Esophagus squamous epithelium (tissue), 4 donors: ENCODE measurements at regions not wholly inside any gene's neighbourhood (a gene's known extent, or its start where the extent isn't known, plus 50 kb on each side); places are given as distances from the start of the nearest gene placed in this dataset.

Experiments
- POLR2A ChIP-seq, 4 donors: fragments of 450-650 bp; IDR thresholded peaks; one replicate each; pipeline ENCODE4 v1.6.1; 2017; ENCODE audit warnings: antibody characterized with exemption in 4 of 4, mild to moderate bottlenecking in 4 of 4, moderate library complexity in 3 of 4
- TF ChIP-seq, protein P1 (sequence below), 6 experiments: fragments of 450-650 bp in 4 of 6; fragments of 200-600 bp in 2 of 6; sonication (generic) in 2 of 6; IDR thresholded peaks; one replicate each; pipeline ENCODE4 v1.5.1; 2016 to 2019; ENCODE audit warnings: antibody characterized with exemption in 6 of 6, mild to moderate bottlenecking in 4 of 6, moderate library complexity in 4 of 6

DNA sequence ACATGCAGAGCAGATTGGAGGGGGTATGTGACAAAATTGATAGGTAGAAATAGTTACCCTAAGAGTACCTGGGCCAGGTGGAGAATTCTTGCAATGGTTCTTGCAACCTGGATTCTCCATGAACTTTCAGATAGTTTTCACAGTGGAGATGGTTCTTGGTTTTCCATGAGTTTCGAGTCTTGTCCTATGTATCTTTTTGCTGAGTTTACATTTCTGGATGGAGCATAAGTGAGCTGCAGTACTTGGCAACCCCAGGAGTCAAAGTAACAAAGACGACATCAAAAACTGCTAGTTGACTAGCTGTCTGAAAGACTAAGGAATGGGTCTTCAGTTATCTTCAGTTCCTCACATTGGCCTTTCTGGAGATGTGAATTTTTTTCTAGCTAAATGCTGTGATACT is 196.6 kb upstream of the RAD23B start:
- TF ChIP-seq, protein P1, sequence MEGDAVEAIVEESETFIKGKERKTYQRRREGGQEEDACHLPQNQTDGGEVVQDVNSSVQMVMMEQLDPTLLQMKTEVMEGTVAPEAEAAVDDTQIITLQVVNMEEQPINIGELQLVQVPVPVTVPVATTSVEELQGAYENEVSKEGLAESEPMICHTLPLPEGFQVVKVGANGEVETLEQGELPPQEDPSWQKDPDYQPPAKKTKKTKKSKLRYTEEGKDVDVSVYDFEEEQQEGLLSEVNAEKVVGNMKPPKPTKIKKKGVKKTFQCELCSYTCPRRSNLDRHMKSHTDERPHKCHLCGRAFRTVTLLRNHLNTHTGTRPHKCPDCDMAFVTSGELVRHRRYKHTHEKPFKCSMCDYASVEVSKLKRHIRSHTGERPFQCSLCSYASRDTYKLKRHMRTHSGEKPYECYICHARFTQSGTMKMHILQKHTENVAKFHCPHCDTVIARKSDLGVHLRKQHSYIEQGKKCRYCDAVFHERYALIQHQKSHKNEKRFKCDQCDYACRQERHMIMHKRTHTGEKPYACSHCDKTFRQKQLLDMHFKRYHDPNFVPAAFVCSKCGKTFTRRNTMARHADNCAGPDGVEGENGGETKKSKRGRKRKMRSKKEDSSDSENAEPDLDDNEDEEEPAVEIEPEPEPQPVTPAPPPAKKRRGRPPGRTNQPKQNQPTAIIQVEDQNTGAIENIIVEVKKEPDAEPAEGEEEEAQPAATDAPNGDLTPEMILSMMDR (IDR thresholded peaks at IDR 0.05), result no peak
- TF ChIP-seq POLR2A (IDR thresholded peaks at IDR 0.05), result no peak
